Progenitor cell of endocrine pancreas (in vitro differentiated cells): ENCODE measurements at regions not wholly inside any gene's neighbourhood (a gene's known extent, or its start where the extent isn't known, plus 50 kb on each side); places are given as distances from the start of the nearest gene placed in this dataset.
"Not testable (repeated sequence)": the region's sequence is repeated elsewhere in the genome, so short reads cannot be mapped to it uniquely, and the experiment has no call there.

Experiments used
- DNase-seq: peaks from one replicate; pipeline ENCODE4 v3.0.0; 2021; ENCODE audit warnings: low spot score; ENCODE audit not compliant: unreplicated experiment
- H3K27ac Mint-ChIP-seq: 2 replicates; pipeline ENCODE4 v1.8.0; 2021; ENCODE audit warnings: mild to moderate bottlenecking, moderate library complexity, mixed read lengths
- H3K27me3 Mint-ChIP-seq: 2 replicates; pipeline ENCODE4 v1.8.0; 2021; ENCODE audit warnings: mixed read lengths
- H3K36me3 Mint-ChIP-seq: 2 replicates; pipeline ENCODE4 v1.8.0; 2022; ENCODE audit warnings: mixed read lengths; ENCODE audit not compliant: insufficient read depth
- H3K4me1 Mint-ChIP-seq: 2 replicates; pipeline ENCODE4 v1.8.0; 2021; ENCODE audit warnings: low read depth, mixed read lengths
- H3K4me3 Mint-ChIP-seq: 2 replicates; pipeline ENCODE4 v1.8.0; 2021; ENCODE audit warnings: low read depth, mild to moderate bottlenecking, moderate library complexity, mixed read lengths
- H3K9me3 Mint-ChIP-seq: 2 replicates; pipeline ENCODE4 v1.8.0; 2021; ENCODE audit warnings: low read depth, mixed read lengths
- CTCF ChIP-seq: fragments of 200-600 bp; sonication (generic); IDR thresholded peaks from one replicate; pipeline ENCODE4 v1.5.0; 2021; ENCODE audit warnings: antibody characterized with exemption, mild to moderate bottlenecking; ENCODE audit not compliant: unreplicated experiment

- Mint-ChIP-seq H3K9me3 (no peaks in the 10 kb centered on the region), H3K27me3 (no peaks in the 10 kb centered on the region), H3K4me1 (no peaks in the 10 kb centered on the region), H3K36me3 (no peaks in the 10 kb centered on the region), H3K27ac (no peak overlapping the region), H3K4me3 (no peak overlapping the region)
- DNase-seq: no peak
- TF ChIP-seq CTCF: no peak
Observed at GRCh38 chr10:64771253-64772050, 1250.3 kb downstream of the REEP3 start.

- no peaks in the 10 kb centered on the region for H3K9me3 Mint-ChIP-seq
- no peak overlapping the region for H3K27ac Mint-ChIP-seq
- H3K36me3 Mint-ChIP-seq: no peaks in the 10 kb centered on the region
- TF ChIP-seq CTCF: no peak
- no peak overlapping the region for H3K4me3 Mint-ChIP-seq
- no peak for DNase-seq
- no peaks in the 10 kb centered on the region for H3K4me1 Mint-ChIP-seq
- H3K27me3 Mint-ChIP-seq: no peaks in the 10 kb centered on the region
Observed at GRCh38 chr10:64773357-64773756, 1252.2 kb downstream of the REEP3 start.

GRCh38 chr10:64784451-64784850 lies 1263.2 kb downstream of the REEP3 start:
- not testable (repeated sequence) for H3K9me3 Mint-ChIP-seq, H3K36me3 Mint-ChIP-seq, H3K4me1 Mint-ChIP-seq, H3K27me3 Mint-ChIP-seq, DNase-seq, H3K4me3 Mint-ChIP-seq, H3K27ac Mint-ChIP-seq

- no peak for DNase-seq
- no peak for TF ChIP-seq CTCF
- Mint-ChIP-seq H3K4me1 (no peaks in the 10 kb centered on the region), H3K36me3 (no peaks in the 10 kb centered on the region), H3K4me3 (no peak overlapping the region), H3K27ac (no peak overlapping the region), H3K9me3 (no peaks in the 10 kb centered on the region), H3K27me3 (no peaks in the 10 kb centered on the region)
Observed at GRCh38 chr10:64785816-64786215, 1264.6 kb downstream of the REEP3 start.

- peaks cover under 1% of the 10 kb centered on the region for H3K4me1 Mint-ChIP-seq
- no peak overlapping the region for H3K4me3 Mint-ChIP-seq
- no peak for TF ChIP-seq CTCF
- no peak overlapping the region for H3K27ac Mint-ChIP-seq
- H3K27me3 Mint-ChIP-seq: no peaks in the 10 kb centered on the region
- no peaks in the 10 kb centered on the region for H3K9me3 Mint-ChIP-seq
- DNase-seq: no peak
- no peaks in the 10 kb centered on the region for H3K36me3 Mint-ChIP-seq
Observed at GRCh38 chr10:64786989-64787388, 1265.8 kb downstream of the REEP3 start.

GRCh38 chr10:64795847-64796246 lies 1274.6 kb downstream of the REEP3 start:
- H3K9me3 Mint-ChIP-seq: peaks cover 3% of the 10 kb centered on the region
- H3K27me3 Mint-ChIP-seq: no peaks in the 10 kb centered on the region
- DNase-seq: no peak
- no peak overlapping the region for H3K4me3 Mint-ChIP-seq
- H3K36me3 Mint-ChIP-seq: no peaks in the 10 kb centered on the region
- peaks cover 2% of the 10 kb centered on the region for H3K4me1 Mint-ChIP-seq
- no peak for TF ChIP-seq CTCF
- H3K27ac Mint-ChIP-seq: no peak overlapping the region
